ENCODE measurements at regions not wholly inside any gene's neighbourhood (a gene's known extent, or its start where the extent isn't known, plus 50 kb on each side); places are given as distances from the start of the nearest gene placed in this dataset.

DNA sequence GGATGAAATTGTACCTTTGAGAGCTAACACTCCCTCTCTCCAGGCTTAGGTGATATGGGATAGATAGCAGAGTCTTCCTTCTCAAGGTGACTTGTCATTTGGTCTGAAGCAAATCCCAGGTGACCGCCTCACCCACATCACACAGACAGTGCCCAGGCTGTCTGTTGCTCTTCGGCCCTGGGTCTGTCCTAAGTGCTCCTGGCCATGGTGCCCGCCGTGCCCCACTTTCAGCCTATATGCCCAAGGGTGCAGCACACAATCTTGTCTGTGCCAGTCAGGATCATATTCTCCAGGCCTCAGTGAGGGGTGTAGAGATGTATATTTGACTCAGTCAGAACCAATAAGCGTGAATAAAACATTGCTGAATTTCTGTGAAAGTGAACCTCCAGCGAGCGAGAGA is 326.8 kb downstream of the DYSF start:
- ChIA-PET POLR2A (no interaction called here), CTCF (ENCODE audit: low intra/inter-chr PET ratio) (no interaction called here)
- TF ChIP-seq RB1 (IDR thresholded peaks at IDR 0.05; ENCODE audit: low read depth) (no peak), ZNF77 (CRISPR knock-in tag; IDR thresholded peaks at IDR 0.05) (no peak), SNRNP70 (optimal IDR thresholded peaks at IDR 0.05; ENCODE audit: low read depth, low read length) (no peak), WHSC1 (IDR thresholded peaks at IDR 0.05; ENCODE audit: low read length) (no peak), ZBTB17 (CRISPR knock-in tag; IDR thresholded peaks at IDR 0.05) (no peak)
- TF ChIP-seq, protein P1, sequence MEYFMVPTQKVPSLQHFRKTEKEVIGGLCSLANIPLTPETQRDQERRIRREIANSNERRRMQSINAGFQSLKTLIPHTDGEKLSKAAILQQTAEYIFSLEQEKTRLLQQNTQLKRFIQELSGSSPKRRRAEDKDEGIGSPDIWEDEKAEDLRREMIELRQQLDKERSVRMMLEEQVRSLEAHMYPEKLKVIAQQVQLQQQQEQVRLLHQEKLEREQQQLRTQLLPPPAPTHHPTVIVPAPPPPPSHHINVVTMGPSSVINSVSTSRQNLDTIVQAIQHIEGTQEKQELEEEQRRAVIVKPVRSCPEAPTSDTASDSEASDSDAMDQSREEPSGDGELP (CRISPR knock-in tag; IDR thresholded peaks at IDR 0.05; ENCODE audit: borderline replicate concordance) = no peak
- TF ChIP-seq, protein P2, sequence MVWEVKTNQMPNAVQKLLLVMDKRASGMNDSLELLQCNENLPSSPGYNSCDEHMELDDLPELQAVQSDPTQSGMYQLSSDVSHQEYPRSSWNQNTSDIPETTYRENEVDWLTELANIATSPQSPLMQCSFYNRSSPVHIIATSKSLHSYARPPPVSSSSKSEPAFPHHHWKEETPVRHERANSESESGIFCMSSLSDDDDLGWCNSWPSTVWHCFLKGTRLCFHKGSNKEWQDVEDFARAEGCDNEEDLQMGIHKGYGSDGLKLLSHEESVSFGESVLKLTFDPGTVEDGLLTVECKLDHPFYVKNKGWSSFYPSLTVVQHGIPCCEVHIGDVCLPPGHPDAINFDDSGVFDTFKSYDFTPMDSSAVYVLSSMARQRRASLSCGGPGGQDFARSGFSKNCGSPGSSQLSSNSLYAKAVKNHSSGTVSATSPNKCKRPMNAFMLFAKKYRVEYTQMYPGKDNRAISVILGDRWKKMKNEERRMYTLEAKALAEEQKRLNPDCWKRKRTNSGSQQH (CRISPR knock-in tag; IDR thresholded peaks at IDR 0.05) = no peak
- in situ Hi-C loops (cut with MboI) (no loop called here), intact Hi-C loops (cut with micrococcal nuclease) (no loop called here)
- Histone ChIP-seq H4K20me1 (replicated peaks; ENCODE audit: control insufficient read depth, insufficient read depth, low read length) (no peaks in the 10 kb centered on the region; the same call in 1 of the 2 replicates), H3K4me1 (replicated peaks in 1 of 2; ENCODE audit: control insufficient read depth in 2 of 2, insufficient read depth in 2 of 2, low read length in 2 of 2) (no peaks in the 10 kb centered on the region), H3K79me2 (ENCODE audit: control insufficient read depth, insufficient read depth, low read length) (no peaks in the 10 kb centered on the region), H3K9me1 (ENCODE audit: control insufficient read depth, insufficient read depth, low read length) (no peaks in the 10 kb centered on the region), H3K36me3 (ENCODE audit: control insufficient read depth, insufficient read depth, low read length) (no peaks in the 10 kb centered on the region), H2AFZ (ENCODE audit: low read depth, low read length) (no peak overlapping the region), H3K4me3 (no peak overlapping the region), H3K9me3 (replicated peaks; ENCODE audit: control insufficient read depth, insufficient read depth, low read depth, low read length) (no peaks in the 10 kb centered on the region), H3K9ac (ENCODE audit: insufficient read depth in 1 of 2, low read depth in 2 of 2, low read length in 2 of 2) (no peak overlapping the region), H3K4me2 (ENCODE audit: insufficient read depth, low read length) (no peak overlapping the region), H3K27ac (ENCODE audit: extremely low read depth, low read depth, low read length) (no peak overlapping the region), H3K27me3 (ENCODE audit: control insufficient read depth in 2 of 2, insufficient read depth in 2 of 2, low read length in 2 of 2) (peaks cover 6 to 25% of the 10 kb centered on the region in 2 experiments; a peak in 3 of 5 replicates)
- DNase-seq (ENCODE audit: extremely low read depth in 1 of 4, low spot score in 3 of 4) (no peak), FAIRE-seq (no peak), ATAC-seq (no peak)
- 0% methylated on average over 7 of the region's 7 CpGs for WGBS (ENCODE audit: insufficient coverage, low coverage, missing lambda C conversion rate)
- no TSS peak for BruUV-seq (replicated peaks)

Data from K562 (cell line).